Left forelimb (tissue), 1 donor: ENCODE measurements at regions not wholly inside any gene's neighbourhood (a gene's known extent, or its start where the extent isn't known, plus 50 kb on each side); places are given as distances from the start of the nearest gene placed in this dataset.

Experiments used
- DNase-seq: peaks from one replicate; pipeline ENCODE4 v3.0.0-alpha.2; 2018; ENCODE audit warnings: low spot score

- no peak for DNase-seq
These were observed 91.5 kb upstream of the TMEFF2 start for GRCh38 chr2:192286093-192286701.

- DNase-seq = no peak
These were observed 88.7 kb upstream of the TMEFF2 start for GRCh38 chr2:192283450-192283849.

- DNase-seq = no peak
These were observed 84.0 kb upstream of the TMEFF2 start for GRCh38 chr2:192278701-192279100.

GRCh38 chr2:192277494-192278109 lies 82.9 kb upstream of the TMEFF2 start:
- DNase-seq = no peak

GRCh38 chr2:192275632-192276031 lies 80.9 kb upstream of the TMEFF2 start:
- DNase-seq = no peak

- no peak for DNase-seq
These were observed 72.8 kb upstream of the TMEFF2 start for GRCh38 chr2:192267484-192267883.

- DNase-seq = no peak
These were observed 71.0 kb upstream of the TMEFF2 start for GRCh38 chr2:192265751-192266150.

GRCh38 chr2:192254444-192254843 lies 59.7 kb upstream of the TMEFF2 start:
- no peak for DNase-seq

GRCh38 chr2:192253692-192254091 lies 59.0 kb upstream of the TMEFF2 start:
- no peak for DNase-seq

- DNase-seq = no peak
These were observed 56.2 kb upstream of the TMEFF2 start for GRCh38 chr2:192250961-192251360.

GRCh38 chr2:192247456-192247855 lies 52.7 kb upstream of the TMEFF2 start:
- DNase-seq = no peak

- DNase-seq = no peak
These were observed 51.6 kb upstream of the TMEFF2 start for GRCh38 chr2:192246297-192246696.

- no peak for DNase-seq
These were observed 50.6 kb upstream of the TMEFF2 start for GRCh38 chr2:192245329-192245728.
